H9 (cell line): ENCODE measurements at regions not wholly inside any gene's neighbourhood (a gene's known extent, or its start where the extent isn't known, plus 50 kb on each side); places are given as distances from the start of the nearest gene placed in this dataset.

Experiments
- DNase-seq: peaks from one replicate; pipeline ENCODE4 v3.0.0-alpha.2; 2017
- H2AFZ ChIP-seq: one replicate; pipeline ENCODE4 v1.6.1; 2013; ENCODE audit warnings: mild to moderate bottlenecking, low read length, control low read depth, moderate library complexity
- H2AK5ac ChIP-seq: 2 replicates; pipeline ENCODE4 v1.6.1; 2013; ENCODE audit warnings: low read length, control low read depth, mixed read lengths; ENCODE audit not compliant: insufficient read length
- H2BK120ac ChIP-seq: one replicate; pipeline ENCODE4 v1.6.1; 2013; ENCODE audit warnings: low read depth, mild to moderate bottlenecking, low read length, control low read depth, inconsistent platforms; ENCODE audit not compliant: poor library complexity, severe bottlenecking
- H2BK12ac ChIP-seq: 2 replicates; pipeline ENCODE4 v1.6.1; 2013; ENCODE audit warnings: low read length, control low read depth, mixed read lengths, low read depth; ENCODE audit not compliant: insufficient read length
- H2BK15ac ChIP-seq: 2 replicates; pipeline ENCODE4 v1.6.1; 2013; ENCODE audit warnings: low read depth, low read length, control low read depth
- H2BK20ac ChIP-seq: one replicate; pipeline ENCODE4 v1.6.1; 2013; ENCODE audit warnings: low read depth, mild to moderate bottlenecking, low read length, control low read depth, inconsistent platforms; ENCODE audit not compliant: poor library complexity, severe bottlenecking
- H2BK5ac ChIP-seq: 2 replicates; pipeline ENCODE4 v1.6.1; 2013; ENCODE audit warnings: low read length, control low read depth, mixed read lengths; ENCODE audit not compliant: insufficient read length
- H3K14ac ChIP-seq: 2 replicates; pipeline ENCODE4 v1.6.1; 2013; ENCODE audit warnings: low read length, control low read depth; ENCODE audit not compliant: insufficient read depth
- H3K18ac ChIP-seq: 2 replicates; pipeline ENCODE4 v1.6.1; 2013; ENCODE audit warnings: low read depth, mild to moderate bottlenecking, mixed read lengths, low read length, control low read depth; ENCODE audit not compliant: insufficient read length
- H3K23ac ChIP-seq: 2 replicates; pipeline ENCODE4 v1.6.1; 2013; ENCODE audit warnings: low read length, control low read depth, mixed read lengths, low read depth; ENCODE audit not compliant: insufficient read length
- H3K23me2 ChIP-seq: 2 replicates; pipeline ENCODE4 v1.6.1; 2013; ENCODE audit warnings: low read depth, mild to moderate bottlenecking, mixed read lengths, low read length, control low read depth; ENCODE audit not compliant: insufficient read length, poor library complexity, severe bottlenecking
- H3K27ac ChIP-seq: 2 replicates; pipeline ENCODE4 v1.5.1; 2013; ENCODE audit warnings: low read length, control low read depth, mixed read lengths, low read depth; ENCODE audit not compliant: insufficient read length
- H3K27me3 ChIP-seq: 2 replicates; pipeline ENCODE4 v1.6.1; 2013; ENCODE audit warnings: low read length, control low read depth, inconsistent platforms; ENCODE audit not compliant: insufficient read depth
- H3K4ac ChIP-seq: 2 replicates; pipeline ENCODE4 v1.6.1; 2013; ENCODE audit warnings: low read depth, mild to moderate bottlenecking, control low read depth, inconsistent platforms, low read length, moderate library complexity
- H3K4me1 ChIP-seq: 2 replicates; pipeline ENCODE4 v1.6.1; 2013; ENCODE audit warnings: low read length, control low read depth, inconsistent platforms; ENCODE audit not compliant: insufficient read depth
- H3K4me2 ChIP-seq: 2 replicates; pipeline ENCODE4 v1.6.1; 2013; ENCODE audit warnings: low read length, control low read depth, mixed read lengths; ENCODE audit not compliant: insufficient read length, insufficient read depth
- H3K56ac ChIP-seq: 2 replicates; pipeline ENCODE4 v1.6.1; 2013; ENCODE audit warnings: low read depth, mild to moderate bottlenecking, mixed read lengths, low read length, control low read depth; ENCODE audit not compliant: insufficient read length
- H3K79me1 ChIP-seq: 2 replicates; pipeline ENCODE4 v1.6.1; 2013; ENCODE audit warnings: low read depth, mild to moderate bottlenecking, moderate library complexity, low read length, control low read depth, inconsistent platforms; ENCODE audit not compliant: insufficient read depth, poor library complexity, severe bottlenecking
- H3K79me2 ChIP-seq: 2 replicates; pipeline ENCODE4 v1.6.1; 2013; ENCODE audit warnings: low read length, control low read depth, inconsistent platforms; ENCODE audit not compliant: insufficient read depth
- H3K9ac ChIP-seq: 2 replicates; pipeline ENCODE4 v1.6.1; 2013; ENCODE audit warnings: low read length, control low read depth, mixed read lengths; ENCODE audit not compliant: insufficient read length; ENCODE audit errors: extremely low read depth
- H3K9me3 ChIP-seq: one replicate; pipeline ENCODE4 v1.6.1; 2013; ENCODE audit warnings: low read depth, low read length, inconsistent platforms; ENCODE audit not compliant: control insufficient read depth
- H3T11ph ChIP-seq: one replicate; pipeline ENCODE4 v1.6.1; 2013; ENCODE audit warnings: mild to moderate bottlenecking, low read length, control low read depth, inconsistent platforms
- H4K20me1 ChIP-seq: one replicate; pipeline ENCODE4 v1.6.1; 2013; ENCODE audit not compliant: control insufficient read depth, insufficient read length, insufficient read depth
- H4K5ac ChIP-seq: 2 replicates; pipeline ENCODE4 v1.6.1; 2013; ENCODE audit warnings: low read depth, mild to moderate bottlenecking, mixed read lengths, low read length, control low read depth; ENCODE audit not compliant: insufficient read length
- H4K8ac ChIP-seq: replicated peaks from 2 replicates; pipeline ENCODE4 v1.6.1; 2013; ENCODE audit warnings: low read length, control low read depth, mixed read lengths, low read depth; ENCODE audit not compliant: insufficient read length
- H4K91ac ChIP-seq: 2 replicates; pipeline ENCODE4 v1.6.1; 2013; ENCODE audit warnings: low read depth, mild to moderate bottlenecking, moderate library complexity, mixed read lengths, low read length, control low read depth; ENCODE audit not compliant: insufficient read length
- H3K27ac Mint-ChIP-seq, 3 experiments: 2 replicates in 2 of 3; 3 replicates in 1 of 3; pipeline ENCODE4 v1.8.0; 2020 to 2021; ENCODE audit warnings: mixed read lengths in 3 of 3, mild to moderate bottlenecking in 1 of 3, moderate library complexity in 1 of 3
- H3K27me3 Mint-ChIP-seq: 2 replicates; pipeline ENCODE4 v1.8.0; 2021; ENCODE audit warnings: low read depth, mild to moderate bottlenecking, moderate library complexity, mixed read lengths
- H3K36me3 Mint-ChIP-seq, 3 experiments: 2 replicates in 2 of 3; 3 replicates in 1 of 3; pipeline ENCODE4 v1.8.0; 2020 to 2021; ENCODE audit warnings: low read depth in 3 of 3, mixed read lengths in 3 of 3; ENCODE audit not compliant: insufficient read depth in 1 of 3
- H3K4me1 Mint-ChIP-seq, 2 experiments: 2 replicates each; pipeline ENCODE4 v1.8.0; 2020; ENCODE audit warnings: mixed read lengths in 2 of 2
- H3K4me3 Mint-ChIP-seq, 2 experiments: 2 replicates in 1 of 2; 3 replicates in 1 of 2; pipeline ENCODE4 v1.8.0; 2020 to 2021; ENCODE audit warnings: mild to moderate bottlenecking in 2 of 2, mixed read lengths in 2 of 2, moderate library complexity in 1 of 2
- H3K9me3 Mint-ChIP-seq, 2 experiments: 2 replicates in 1 of 2; 3 replicates in 1 of 2; pipeline ENCODE4 v1.8.0; 2020; ENCODE audit warnings: mild to moderate bottlenecking in 2 of 2, mixed read lengths in 2 of 2, moderate library complexity in 1 of 2
- CTCF ChIP-seq: fragments of 200-600 bp; sonication (generic); conservative IDR thresholded peaks from 3 replicates; pipeline ENCODE4 v1.8.0; 2021; ENCODE audit warnings: antibody characterized with exemption, mild to moderate bottlenecking
- WGBS: extraction: QIAGEN DNeasy Blood & Tissue Kit; methylation state at CpG from one replicate; pipeline ENCODE4 v1.1.7; 2013; ENCODE audit warnings: missing lambda C conversion rate, low lambda C conversion rate, mixed read lengths; ENCODE audit not compliant: insufficient read length; ENCODE audit errors: extremely low coverage; 5-methylcytosine and 5-hydroxymethylcytosine counted together

DNA sequence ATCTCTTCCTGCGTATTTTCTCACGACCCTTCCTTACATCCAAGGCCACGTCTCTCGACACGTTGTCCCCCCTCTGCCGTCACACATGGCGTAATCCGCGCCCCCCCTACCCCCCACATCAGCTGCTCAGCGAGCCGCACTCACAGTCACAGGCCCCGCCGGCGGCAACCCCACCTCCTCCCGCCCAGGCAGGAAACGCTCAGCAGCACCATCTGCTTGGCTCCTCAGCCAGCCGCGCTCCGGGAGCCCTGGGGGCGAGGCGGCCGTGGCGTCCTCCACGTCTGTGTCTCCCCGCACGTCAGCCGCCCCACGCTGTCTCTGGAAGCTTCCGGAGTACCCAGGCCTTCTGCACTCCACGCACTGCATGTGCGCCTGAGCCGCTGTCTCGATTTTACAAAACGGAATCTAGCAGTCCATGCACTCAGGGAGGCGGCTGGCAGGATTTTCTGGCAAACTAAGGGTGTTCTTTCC is 64.6 kb downstream of the SIK1 start:
- Histone ChIP-seq H3K56ac (no peak overlapping the region), H2BK15ac (no peak overlapping the region), H4K5ac (no peak overlapping the region), H2BK5ac (no peak overlapping the region), H3K9ac (no peak overlapping the region), H3K14ac (no peak overlapping the region), H2BK12ac (no peak overlapping the region), H2BK120ac (no peak overlapping the region), H3K9me3 (no peaks in the 10 kb centered on the region), H3K23ac (no peak overlapping the region), H3K79me2 (no peaks in the 10 kb centered on the region), H4K91ac (no peak overlapping the region), H3K4me1 (no peaks in the 10 kb centered on the region; the same call in 1 of the 2 replicates), H3K4me2 (no peak overlapping the region), H2AK5ac (no peak overlapping the region), H3K23me2 (no peaks in the 10 kb centered on the region), H3K4ac (no peak overlapping the region), H3K27ac (no peak overlapping the region), H2BK20ac (no peak overlapping the region), H3K18ac (peak overlapping the region; percentile 27), H3K27me3 (no peaks in the 10 kb centered on the region), H3T11ph (no peak overlapping the region), H4K8ac (no peak overlapping the region), H4K20me1 (no peaks in the 10 kb centered on the region), H3K79me1 (no peaks in the 10 kb centered on the region), H2AFZ (no peak overlapping the region)
- Mint-ChIP-seq H3K4me3 (0 out of 5 replicates have a peak overlapping the region, but pooled peaks of 1 of the 2 experiments have one; percentile 38), H3K36me3 (no peaks in the 10 kb centered on the region; a peak in 1 of 7 replicates), H3K4me1 (peaks cover 23 to 38% of the 10 kb centered on the region in 2 experiments), H3K9me3 (no peaks in the 10 kb centered on the region), H3K27ac (no peak overlapping the region; a peak in 2 of 7 replicates), H3K27me3 (peaks cover 5% of the 10 kb centered on the region)
- WGBS: no CpG with 5 or more reads among the region's 35 CpGs
- DNase-seq: peak; percentile 61
- no peak for TF ChIP-seq CTCF
